GM12872 (cell line): ENCODE measurements at regions not wholly inside any gene's neighbourhood (a gene's known extent, or its start where the extent isn't known, plus 50 kb on each side); places are given as distances from the start of the nearest gene placed in this dataset.

ENCODE experiments used
- TF ChIP-seq, protein P1 (sequence below): IDR thresholded peaks from 3 replicates; pipeline ENCODE4 v1.5.1; 2011; ENCODE audit warnings: low read depth, mild to moderate bottlenecking, low read length, moderate library complexity; ENCODE audit not compliant: insufficient read depth

DNA sequence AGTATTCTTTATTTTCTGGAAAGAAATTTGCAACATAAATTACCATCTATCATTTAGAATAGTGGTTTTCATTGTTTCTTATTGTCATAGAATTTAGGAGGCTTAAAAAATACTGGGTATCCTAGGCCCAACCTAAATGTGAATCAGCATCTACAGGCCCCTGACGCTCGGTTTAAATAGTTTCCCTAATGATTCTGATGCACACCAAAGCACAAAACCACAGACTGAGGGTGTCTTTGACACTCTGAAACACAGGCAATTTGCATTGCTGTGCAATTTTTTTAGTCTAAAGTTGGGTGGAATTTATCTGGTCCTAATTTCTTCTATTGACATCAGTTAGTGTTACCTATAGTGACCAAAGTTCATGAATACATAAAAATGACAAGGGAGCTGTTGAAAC lies 87.6 kb upstream of the SSTR1 start:
- TF ChIP-seq, protein P1, sequence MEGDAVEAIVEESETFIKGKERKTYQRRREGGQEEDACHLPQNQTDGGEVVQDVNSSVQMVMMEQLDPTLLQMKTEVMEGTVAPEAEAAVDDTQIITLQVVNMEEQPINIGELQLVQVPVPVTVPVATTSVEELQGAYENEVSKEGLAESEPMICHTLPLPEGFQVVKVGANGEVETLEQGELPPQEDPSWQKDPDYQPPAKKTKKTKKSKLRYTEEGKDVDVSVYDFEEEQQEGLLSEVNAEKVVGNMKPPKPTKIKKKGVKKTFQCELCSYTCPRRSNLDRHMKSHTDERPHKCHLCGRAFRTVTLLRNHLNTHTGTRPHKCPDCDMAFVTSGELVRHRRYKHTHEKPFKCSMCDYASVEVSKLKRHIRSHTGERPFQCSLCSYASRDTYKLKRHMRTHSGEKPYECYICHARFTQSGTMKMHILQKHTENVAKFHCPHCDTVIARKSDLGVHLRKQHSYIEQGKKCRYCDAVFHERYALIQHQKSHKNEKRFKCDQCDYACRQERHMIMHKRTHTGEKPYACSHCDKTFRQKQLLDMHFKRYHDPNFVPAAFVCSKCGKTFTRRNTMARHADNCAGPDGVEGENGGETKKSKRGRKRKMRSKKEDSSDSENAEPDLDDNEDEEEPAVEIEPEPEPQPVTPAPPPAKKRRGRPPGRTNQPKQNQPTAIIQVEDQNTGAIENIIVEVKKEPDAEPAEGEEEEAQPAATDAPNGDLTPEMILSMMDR: no peak

DNA sequence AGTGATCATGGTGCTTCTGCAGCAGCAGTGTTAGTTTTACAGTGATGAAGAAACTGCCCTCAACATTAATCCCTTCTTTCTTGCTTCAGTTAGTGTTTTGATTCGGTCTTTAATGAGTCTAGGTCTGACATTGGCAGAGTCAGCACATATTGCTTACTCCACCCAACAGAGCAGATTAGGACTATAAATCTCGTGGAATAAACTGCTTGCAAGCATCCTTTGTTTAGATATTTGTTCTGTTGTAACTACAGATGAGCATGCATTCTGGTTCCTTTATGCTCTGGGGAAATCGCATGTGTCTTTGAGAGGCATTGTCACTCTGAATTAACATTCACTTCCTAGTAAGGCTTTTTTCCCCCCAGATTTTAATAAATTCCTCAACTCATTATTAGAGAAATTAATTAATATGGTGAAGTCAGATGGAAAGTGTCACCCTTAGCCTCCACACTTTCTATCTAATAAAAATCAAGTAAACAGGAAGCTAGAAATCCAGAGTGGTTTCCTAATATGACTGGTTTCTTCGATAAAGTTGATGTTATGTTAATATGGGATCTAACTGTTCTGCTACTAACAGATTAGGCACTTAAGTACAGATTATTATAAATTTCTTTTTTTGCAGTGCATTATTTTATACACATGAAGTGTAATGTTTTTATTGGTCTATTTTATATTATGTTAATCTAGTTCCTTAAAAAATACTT lies 86.2 kb upstream of the SSTR1 start:
- TF ChIP-seq, protein P1: no peak

DNA sequence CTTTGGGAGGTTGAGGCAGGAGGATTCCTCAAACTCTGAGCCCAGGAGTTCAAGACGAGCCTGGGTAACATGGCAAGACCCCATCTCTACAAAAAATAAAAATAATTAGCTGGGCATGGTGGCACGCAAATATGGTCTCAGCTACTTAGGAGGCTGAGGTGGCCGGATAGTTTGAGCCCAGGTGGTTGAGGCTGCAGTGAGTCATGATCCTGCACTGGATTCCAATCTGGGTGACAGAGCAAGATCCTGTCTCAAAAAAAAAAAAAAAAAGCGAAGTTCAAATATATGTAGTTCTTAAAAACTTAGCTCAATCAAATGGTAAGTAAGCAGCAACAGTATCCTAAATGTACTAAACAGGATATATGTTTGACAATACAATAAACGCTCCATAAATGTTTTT lies 85.5 kb upstream of the SSTR1 start:
- TF ChIP-seq, protein P1: no peak

DNA sequence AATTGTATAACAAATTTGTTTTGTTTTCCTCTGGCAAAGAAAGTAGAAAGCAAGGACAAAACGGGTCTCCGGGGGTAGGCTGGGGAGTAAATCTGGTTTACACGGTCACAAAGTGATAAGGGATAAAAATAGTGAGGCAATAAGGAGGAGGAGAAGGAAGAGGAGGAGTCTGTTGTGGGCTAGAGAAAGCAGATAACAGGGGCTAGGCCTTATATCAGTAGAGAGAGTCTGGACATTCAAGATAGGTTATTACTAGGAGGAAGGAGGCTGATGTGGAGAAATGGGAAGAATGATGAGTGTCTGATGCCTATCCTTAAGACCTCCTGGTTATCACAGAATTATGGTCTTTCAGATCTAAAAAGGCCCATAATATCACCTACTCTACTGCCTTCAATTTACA lies 83.2 kb upstream of the SSTR1 start:
- TF ChIP-seq, protein P1: no peak

DNA sequence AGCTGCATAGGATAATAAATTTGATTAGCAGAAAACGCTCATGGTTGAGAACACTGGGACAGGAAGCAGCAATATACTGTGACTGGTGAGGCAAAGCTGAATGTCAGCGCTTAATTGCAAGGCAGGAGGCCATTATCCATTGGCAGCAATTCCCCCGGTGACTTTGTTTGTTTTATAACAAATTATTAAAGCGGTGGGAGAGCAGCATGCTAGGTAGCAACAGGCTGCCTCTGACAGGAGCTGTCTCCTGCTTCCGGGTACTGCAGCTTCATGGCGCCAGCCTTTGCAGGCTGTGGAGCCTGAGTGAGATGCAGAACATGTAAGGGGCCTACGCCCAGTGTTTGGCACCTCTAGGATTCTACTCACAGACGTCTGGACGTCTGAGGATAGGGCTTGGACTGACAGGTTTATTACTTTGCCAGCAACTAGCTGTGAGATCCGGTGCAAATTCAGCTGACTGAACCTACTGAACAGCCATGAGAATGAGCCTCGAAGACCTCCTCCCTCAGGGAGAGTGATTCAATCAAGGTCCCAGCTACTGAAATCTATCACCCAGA lies 82.1 kb upstream of the SSTR1 start:
- TF ChIP-seq, protein P1: no peak

DNA sequence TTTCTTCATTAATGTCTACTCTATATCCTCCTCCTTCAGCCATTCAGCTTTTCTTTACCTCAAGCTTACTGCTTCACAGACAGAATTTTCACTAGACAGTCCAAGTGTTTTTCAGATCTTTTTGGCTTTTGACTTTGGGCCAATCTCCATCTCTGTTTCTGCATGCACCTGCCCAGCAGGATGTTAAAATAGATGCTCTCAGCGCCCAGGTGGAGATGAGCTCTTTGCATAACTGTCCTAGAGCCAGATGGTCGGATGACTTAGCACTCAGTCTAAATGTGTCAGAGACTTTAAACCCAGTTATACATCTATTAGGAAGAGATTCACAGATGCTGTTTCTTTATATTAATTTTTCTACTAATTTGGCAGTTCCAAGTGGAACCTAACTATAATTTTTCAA lies 80.3 kb upstream of the SSTR1 start:
- TF ChIP-seq, protein P1: no peak

DNA sequence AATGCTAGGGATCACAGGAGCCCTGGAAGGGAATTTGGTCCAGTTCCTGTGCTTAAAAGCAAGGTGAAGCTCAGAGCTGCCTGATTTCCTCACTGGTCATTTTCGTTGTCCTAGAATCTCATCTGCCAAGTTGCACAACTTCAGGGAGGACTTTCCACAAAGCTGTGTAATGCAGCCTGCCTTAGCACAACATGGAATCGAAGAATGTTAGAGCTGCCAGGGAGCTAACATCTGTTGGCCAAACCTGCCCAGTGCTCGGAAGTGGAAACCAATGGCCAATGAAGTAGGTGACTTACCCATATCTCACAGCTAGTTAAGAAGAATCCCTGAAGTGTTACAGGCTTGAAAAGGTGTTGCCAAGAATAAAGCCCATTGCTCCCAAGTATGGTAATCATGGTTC lies 79.9 kb upstream of the SSTR1 start:
- TF ChIP-seq, protein P1: no peak

DNA sequence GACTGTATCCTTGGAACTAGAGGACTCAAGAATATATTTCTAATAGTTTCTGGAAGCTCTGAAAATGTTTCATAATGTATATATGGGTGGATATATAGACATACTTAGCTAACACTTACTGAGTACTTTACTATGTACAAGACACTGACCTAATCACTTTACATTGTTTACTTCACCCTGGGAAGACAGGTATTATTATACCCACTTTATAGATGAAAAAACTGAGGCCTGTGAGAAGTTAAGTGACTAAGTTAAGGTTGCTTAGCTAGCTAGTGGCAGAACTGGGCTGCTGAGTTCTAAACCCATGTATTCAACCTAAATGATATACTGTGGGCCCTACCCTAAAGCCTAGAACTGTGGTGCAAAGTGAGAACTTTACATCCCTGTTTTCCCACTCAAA lies 79.1 kb upstream of the SSTR1 start:
- TF ChIP-seq, protein P1: no peak
